Neural progenitor cell (in vitro differentiated cells): ENCODE measurements at regions not wholly inside any gene's neighbourhood (a gene's known extent, or its start where the extent isn't known, plus 50 kb on each side); places are given as distances from the start of the nearest gene placed in this dataset.
A peak's percentile ranks its signal among the peaks of the same experiment; 100 is the strongest.

ENCODE experiments used
- DNase-seq: peaks from one replicate; pipeline ENCODE4 v3.0.0-alpha.2; 2016; ENCODE audit warnings: low spot score
- H2AFZ ChIP-seq: fragments of 200-600 bp; sonication (generic); replicated peaks from 2 replicates; pipeline ENCODE4 v1.6.1; 2016; ENCODE audit warnings: antibody characterized with exemption
- H3F3A ChIP-seq: fragments of 200-600 bp; sonication (generic); 2 replicates; pipeline ENCODE4 v1.6.1; 2016; ENCODE audit warnings: antibody characterized with exemption, low read depth
- H3K27ac ChIP-seq: fragments of 200-600 bp; sonication (generic); 2 replicates; pipeline ENCODE4 v1.5.1; 2016; ENCODE audit warnings: mild to moderate bottlenecking
- H3K27me3 ChIP-seq: fragments of 200-600 bp; sonication (generic); 2 replicates; pipeline ENCODE4 v1.6.1; 2016; ENCODE audit warnings: mild to moderate bottlenecking, moderate library complexity
- H3K36me3 ChIP-seq: fragments of 200-600 bp; sonication (generic); 2 replicates; pipeline ENCODE4 v1.5.1; 2016
- H3K4me1 ChIP-seq: fragments of 200-600 bp; sonication (generic); 2 replicates; pipeline ENCODE4 v1.6.1; 2016; ENCODE audit warnings: mixed run types
- H3K4me2 ChIP-seq: fragments of 200-600 bp; sonication (generic); 2 replicates; pipeline ENCODE4 v1.6.1; 2016
- H3K4me3 ChIP-seq: fragments of 200-600 bp; sonication (generic); 2 replicates; pipeline ENCODE4 v1.5.1; 2016
- H3K79me2 ChIP-seq: fragments of 200-600 bp; sonication (generic); 2 replicates; pipeline ENCODE4 v1.6.1; 2016; ENCODE audit warnings: low read depth
- H3K9ac ChIP-seq: fragments of 200-600 bp; sonication (generic); 2 replicates; pipeline ENCODE4 v1.6.1; 2016
- H3K9me3 ChIP-seq: fragments of 200-600 bp; sonication (generic); 2 replicates; pipeline ENCODE4 v1.5.1; 2016; ENCODE audit warnings: low read depth
- H4K20me1 ChIP-seq: fragments of 200-600 bp; sonication (generic); 2 replicates; pipeline ENCODE4 v1.6.1; 2016; ENCODE audit warnings: low read depth
- H3K27ac Mint-ChIP-seq: 3 replicates; pipeline ENCODE4 v1.8.0; 2021; ENCODE audit warnings: mixed read lengths
- H3K27me3 Mint-ChIP-seq: 2 replicates; pipeline ENCODE4 v1.8.0; 2022; ENCODE audit warnings: low read depth, mild to moderate bottlenecking, inconsistent platforms, moderate library complexity, mixed read lengths; ENCODE audit not compliant: insufficient read depth
- H3K36me3 Mint-ChIP-seq: 3 replicates; pipeline ENCODE4 v1.8.0; 2021; ENCODE audit warnings: mixed read lengths
- H3K4me1 Mint-ChIP-seq: 3 replicates; pipeline ENCODE4 v1.8.0; 2021; ENCODE audit warnings: mixed read lengths
- H3K4me3 Mint-ChIP-seq: 3 replicates; pipeline ENCODE4 v1.8.0; 2021; ENCODE audit warnings: mild to moderate bottlenecking, moderate library complexity, mixed read lengths
- H3K9me3 Mint-ChIP-seq: 3 replicates; pipeline ENCODE4 v1.8.0; 2020; ENCODE audit warnings: mixed read lengths
- EZH2 ChIP-seq: fragments of 200-600 bp; sonication (generic); IDR thresholded peaks from 2 replicates; pipeline ENCODE4 v1.6.1; 2017; ENCODE audit warnings: antibody characterized with exemption, mild to moderate bottlenecking, moderate library complexity
- EZH2phosphoT487 ChIP-seq: fragments of 200-600 bp; sonication (generic); IDR thresholded peaks from 2 replicates; pipeline ENCODE4 v1.6.1; 2017; ENCODE audit warnings: antibody characterized with exemption
- TF ChIP-seq, protein P1 (sequence below): fragments of 200-600 bp; sonication (generic); IDR thresholded peaks from 2 replicates; pipeline ENCODE4 v1.5.1; 2017; ENCODE audit warnings: antibody characterized with exemption, mild to moderate bottlenecking

DNA sequence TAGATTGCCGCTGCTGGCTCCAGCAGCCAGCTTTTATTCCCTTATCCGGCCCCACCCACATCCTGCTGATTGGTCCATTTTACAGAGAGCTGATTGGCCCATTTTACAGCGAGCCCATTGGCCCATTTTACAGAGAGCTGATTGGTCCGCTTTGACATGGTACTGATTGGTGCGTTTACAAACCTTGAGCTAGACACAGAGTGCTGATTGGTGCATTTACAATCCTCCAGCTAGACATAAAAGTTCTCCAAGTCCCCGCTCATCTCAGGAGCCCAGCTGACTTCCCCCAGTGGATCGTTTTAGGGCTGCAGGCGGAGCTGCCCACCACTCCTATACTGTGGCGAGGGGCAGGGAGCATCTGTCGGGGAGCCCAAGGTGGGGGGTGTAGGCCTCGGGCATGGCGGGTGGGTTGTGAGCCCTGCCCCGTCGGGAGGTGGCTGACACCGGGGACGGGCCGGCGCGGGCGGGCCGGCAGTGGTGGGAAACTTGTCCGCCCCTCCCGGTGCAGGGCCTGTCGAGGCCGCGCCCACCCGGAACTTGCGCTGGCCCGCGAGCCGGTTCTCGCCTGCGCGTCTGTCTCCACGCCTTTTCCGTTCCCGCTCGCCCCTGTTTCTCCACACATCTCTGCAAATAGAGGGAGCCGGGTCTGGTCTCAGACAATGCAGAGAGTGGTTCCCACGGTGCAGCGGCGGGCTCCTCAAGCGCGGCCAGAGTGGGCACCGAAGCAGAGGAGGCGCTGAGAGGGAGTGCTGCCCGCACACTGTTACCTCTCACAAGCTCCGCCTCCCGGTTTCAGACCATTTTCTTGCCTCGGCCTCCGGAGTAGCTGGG, 86.1 kb upstream of the STMND1 start:
- Histone ChIP-seq H2AFZ (no peak overlapping the region), H3K9me3 (no peaks in the 10 kb centered on the region), H3K9ac (no peak overlapping the region), H3K36me3 (no peaks in the 10 kb centered on the region), H3K4me3 (no peak overlapping the region), H3F3A (no peaks in the 10 kb centered on the region), H3K27me3 (no peaks in the 10 kb centered on the region), H3K27ac (no peak overlapping the region), H3K79me2 (no peaks in the 10 kb centered on the region), H4K20me1 (no peaks in the 10 kb centered on the region), H3K4me1 (no peaks in the 10 kb centered on the region), H3K4me2 (no peak overlapping the region)
- Mint-ChIP-seq H3K27ac (no peak overlapping the region), H3K9me3 (no peaks in the 10 kb centered on the region), H3K36me3 (no peaks in the 10 kb centered on the region), H3K4me3 (no peak overlapping the region), H3K4me1 (no peaks in the 10 kb centered on the region), H3K27me3 (no peaks in the 10 kb centered on the region)
- TF ChIP-seq EZH2 (no peak), EZH2phosphoT487 (no peak)
- TF ChIP-seq, protein P1, sequence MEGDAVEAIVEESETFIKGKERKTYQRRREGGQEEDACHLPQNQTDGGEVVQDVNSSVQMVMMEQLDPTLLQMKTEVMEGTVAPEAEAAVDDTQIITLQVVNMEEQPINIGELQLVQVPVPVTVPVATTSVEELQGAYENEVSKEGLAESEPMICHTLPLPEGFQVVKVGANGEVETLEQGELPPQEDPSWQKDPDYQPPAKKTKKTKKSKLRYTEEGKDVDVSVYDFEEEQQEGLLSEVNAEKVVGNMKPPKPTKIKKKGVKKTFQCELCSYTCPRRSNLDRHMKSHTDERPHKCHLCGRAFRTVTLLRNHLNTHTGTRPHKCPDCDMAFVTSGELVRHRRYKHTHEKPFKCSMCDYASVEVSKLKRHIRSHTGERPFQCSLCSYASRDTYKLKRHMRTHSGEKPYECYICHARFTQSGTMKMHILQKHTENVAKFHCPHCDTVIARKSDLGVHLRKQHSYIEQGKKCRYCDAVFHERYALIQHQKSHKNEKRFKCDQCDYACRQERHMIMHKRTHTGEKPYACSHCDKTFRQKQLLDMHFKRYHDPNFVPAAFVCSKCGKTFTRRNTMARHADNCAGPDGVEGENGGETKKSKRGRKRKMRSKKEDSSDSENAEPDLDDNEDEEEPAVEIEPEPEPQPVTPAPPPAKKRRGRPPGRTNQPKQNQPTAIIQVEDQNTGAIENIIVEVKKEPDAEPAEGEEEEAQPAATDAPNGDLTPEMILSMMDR, result no peak
- DNase-seq, result no peak

DNA sequence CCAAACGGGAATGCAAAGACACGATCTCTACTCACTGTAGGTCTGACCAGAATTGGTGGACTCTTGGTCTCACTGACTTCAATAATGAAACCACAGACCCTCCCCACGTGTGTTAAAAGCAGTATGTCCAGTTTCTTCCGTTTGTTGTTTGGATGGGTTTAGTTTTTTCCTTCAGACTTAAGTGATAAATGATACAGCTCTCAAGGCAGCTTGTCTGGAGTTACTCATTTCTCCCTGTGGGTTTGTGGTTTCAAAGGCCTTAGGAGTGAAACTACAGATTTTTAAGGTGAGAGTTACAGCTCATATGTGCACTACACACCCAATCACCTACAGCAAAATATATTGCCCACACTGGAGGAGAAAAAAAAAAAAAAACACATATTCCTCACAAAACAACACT, 86.7 kb upstream of the STMND1 start:
- no peak overlapping the region for H3K27ac ChIP-seq
- peak overlapping the region; percentile 30 for H3K4me3 Mint-ChIP-seq
- TF ChIP-seq, protein P1, result no peak
- no peak for TF ChIP-seq EZH2
- no peak for TF ChIP-seq EZH2phosphoT487
- no peaks in the 10 kb centered on the region for H4K20me1 ChIP-seq
- no peak overlapping the region for H3K4me3 ChIP-seq
- no peaks in the 10 kb centered on the region for H3K4me1 Mint-ChIP-seq
- no peaks in the 10 kb centered on the region for H3K36me3 ChIP-seq
- DNase-seq, result no peak
- no peak overlapping the region for H3K27ac Mint-ChIP-seq
- no peaks in the 10 kb centered on the region for H3K9me3 Mint-ChIP-seq
- no peaks in the 10 kb centered on the region for H3K79me2 ChIP-seq
- no peak overlapping the region for H3K9ac ChIP-seq
- H3K27me3 ChIP-seq, result no peaks in the 10 kb centered on the region
- no peak overlapping the region for H2AFZ ChIP-seq
- no peaks in the 10 kb centered on the region for H3K4me1 ChIP-seq
- H3K4me2 ChIP-seq, result no peak overlapping the region
- no peaks in the 10 kb centered on the region for H3K27me3 Mint-ChIP-seq
- no peaks in the 10 kb centered on the region for H3K36me3 Mint-ChIP-seq
- H3F3A ChIP-seq, result no peaks in the 10 kb centered on the region
- H3K9me3 ChIP-seq, result no peaks in the 10 kb centered on the region

DNA sequence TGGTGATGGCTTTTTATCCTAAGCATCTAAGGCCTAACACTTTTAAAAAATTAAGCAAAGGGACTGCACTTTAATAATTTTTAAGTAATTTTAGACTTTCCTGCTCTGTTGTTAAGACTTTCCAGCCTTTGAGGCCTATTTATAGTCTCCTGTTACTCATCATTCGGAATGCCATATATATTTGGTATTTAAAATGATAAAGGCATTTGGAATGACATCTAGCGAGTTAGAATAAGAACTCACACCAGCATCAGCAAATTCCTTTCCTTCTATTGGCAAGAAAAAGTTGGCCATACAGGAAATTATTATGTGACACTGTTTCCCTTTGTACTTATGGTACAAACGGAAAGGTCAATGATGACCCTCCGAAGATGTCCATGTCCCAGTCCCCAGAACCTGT, 88.1 kb upstream of the STMND1 start:
- Histone ChIP-seq H3K36me3 (no peaks in the 10 kb centered on the region), H3K4me3 (no peak overlapping the region), H3K4me2 (no peak overlapping the region), H3F3A (no peaks in the 10 kb centered on the region), H3K79me2 (no peaks in the 10 kb centered on the region), H2AFZ (no peak overlapping the region), H3K27me3 (no peaks in the 10 kb centered on the region), H3K9me3 (no peaks in the 10 kb centered on the region), H4K20me1 (no peaks in the 10 kb centered on the region), H3K9ac (no peak overlapping the region), H3K27ac (no peak overlapping the region), H3K4me1 (no peaks in the 10 kb centered on the region)
- Mint-ChIP-seq H3K27me3 (no peaks in the 10 kb centered on the region), H3K36me3 (no peaks in the 10 kb centered on the region), H3K4me3 (no peak overlapping the region), H3K4me1 (no peaks in the 10 kb centered on the region), H3K27ac (no peak overlapping the region), H3K9me3 (peaks cover 3% of the 10 kb centered on the region)
- TF ChIP-seq EZH2, result no peak
- TF ChIP-seq EZH2phosphoT487, result no peak
- DNase-seq, result no peak
